ENCODE measurements at regions not wholly inside any gene's neighbourhood (a gene's known extent, or its start where the extent isn't known, plus 50 kb on each side); places are given as distances from the start of the nearest gene placed in this dataset.

DNA sequence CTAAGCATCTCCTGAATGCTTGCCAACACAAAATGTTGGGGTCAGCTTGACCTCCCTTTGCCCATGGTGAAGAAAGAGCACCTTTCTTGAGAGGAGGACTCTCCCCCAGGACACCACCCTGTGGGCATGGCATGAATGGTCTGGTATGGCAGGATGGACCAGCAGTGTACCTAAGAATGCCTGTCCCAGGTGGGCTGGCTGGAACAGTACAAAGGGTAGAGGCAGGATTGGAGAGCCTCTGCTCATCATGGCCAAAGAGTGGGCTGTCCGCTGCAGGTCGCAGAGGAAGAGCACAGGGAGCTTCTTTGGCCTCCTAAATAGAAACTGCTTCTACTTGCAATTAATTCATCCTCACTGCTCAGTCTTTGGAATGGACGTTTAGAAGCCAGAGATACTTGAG, 131.6 kb upstream of the OSMR start:
- no peaks in the 10 kb centered on the region for H3K36me3 ChIP-seq
- WGBS, 5 donors = 80 to 91% (median 85%) methylated on average over 3 of the region's 3 CpGs
- no peak overlapping the region for H3K4me3 ChIP-seq
- H3K9me3 ChIP-seq = no peaks in the 10 kb centered on the region
- H3K4me1 ChIP-seq = no peaks in the 10 kb centered on the region
- no peak for TF ChIP-seq POLR2A (IDR thresholded peaks at IDR 0.05)
- no peak for DNase-seq
- H3K27me3 ChIP-seq = no peaks in the 10 kb centered on the region
- intact Hi-C loops (cut with DNase I; ENCODE audit: low total_unique reads) = no loop called here
- no peak overlapping the region for H3K27ac ChIP-seq

GRCh38 chr5:38714703-38715355, 131.0 kb upstream of the OSMR start:
- no peaks in the 10 kb centered on the region for H3K9me3 ChIP-seq
- H3K4me3 ChIP-seq = no peak overlapping the region
- no peak overlapping the region for H3K27ac ChIP-seq
- 29 to 67% (median 54%) methylated on average over 1 of the region's 1 CpG for WGBS, 5 donors
- no peaks in the 10 kb centered on the region for H3K4me1 ChIP-seq
- TF ChIP-seq POLR2AphosphoS5 (IDR thresholded peaks at IDR 0.05) (no peak), CTCF (IDR thresholded peaks at IDR 0.05) (no peak), POLR2A (IDR thresholded peaks at IDR 0.05) (no peak), EP300 (IDR thresholded peaks at IDR 0.05) (no peak)
- no peaks in the 10 kb centered on the region for H3K36me3 ChIP-seq
- no peaks in the 10 kb centered on the region for H3K27me3 ChIP-seq
- intact Hi-C loops (cut with DNase I; ENCODE audit: low total_unique reads) = no loop called here
- no peak for DNase-seq

DNA sequence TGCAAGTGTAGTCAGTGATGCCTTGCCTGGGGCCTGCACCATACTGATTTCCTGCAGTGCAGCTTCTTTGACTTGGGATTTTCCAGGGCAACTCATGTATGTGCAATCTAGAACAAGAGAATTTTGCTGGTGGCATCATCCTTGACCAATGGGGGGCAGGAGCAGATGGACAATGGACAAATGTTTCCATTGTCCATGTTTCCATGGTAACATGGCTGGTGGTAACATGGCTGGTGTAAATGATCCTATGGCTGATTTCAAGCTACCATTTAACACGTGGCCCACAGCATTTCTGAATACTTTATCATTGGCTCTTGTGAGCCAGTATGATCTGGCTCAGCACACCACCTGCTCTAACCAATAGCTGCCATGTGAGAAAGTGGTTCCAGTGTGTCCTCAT, 130.1 kb upstream of the OSMR start:
- TF ChIP-seq POLR2A (IDR thresholded peaks at IDR 0.05) (no peak), POLR2AphosphoS5 (IDR thresholded peaks at IDR 0.05) (no peak), CTCF (IDR thresholded peaks at IDR 0.05) (no peak), EP300 (IDR thresholded peaks at IDR 0.05) (no peak)
- intact Hi-C loops (cut with DNase I; ENCODE audit: low total_unique reads) = no loop called here
- Histone ChIP-seq H3K4me3 (no peak overlapping the region), H3K36me3 (no peaks in the 10 kb centered on the region), H3K9me3 (no peaks in the 10 kb centered on the region), H3K27me3 (no peaks in the 10 kb centered on the region), H3K4me1 (no peaks in the 10 kb centered on the region), H3K27ac (no peak overlapping the region)
- WGBS, 5 donors = 75 to 90% (median 86%) methylated on average over 1 of the region's 1 CpG
- DNase-seq = no peak

- WGBS, 5 donors = 65 to 73% (median 66%) methylated on average over 5 of the region's 5 CpGs
- no peaks in the 10 kb centered on the region for H3K27me3 ChIP-seq
Measured at GRCh38 chr5:38716516-38716915, 129.3 kb upstream of the OSMR start.

More at GRCh38 chr5:38716516-38716915, 129.3 kb upstream of the OSMR start:
- H3K4me1 ChIP-seq = no peaks in the 10 kb centered on the region
- TF ChIP-seq POLR2AphosphoS5 (IDR thresholded peaks at IDR 0.05) (no peak), CTCF (IDR thresholded peaks at IDR 0.05) (no peak), POLR2A (IDR thresholded peaks at IDR 0.05) (no peak), EP300 (IDR thresholded peaks at IDR 0.05) (no peak)
- H3K36me3 ChIP-seq = no peaks in the 10 kb centered on the region
- H3K9me3 ChIP-seq = no peaks in the 10 kb centered on the region
- DNase-seq = no peak
- no peak overlapping the region for H3K4me3 ChIP-seq
- H3K27ac ChIP-seq = no peak overlapping the region
- intact Hi-C loops (cut with DNase I; ENCODE audit: low total_unique reads) = no loop called here
